ENCODE measurements at regions not wholly inside any gene's neighbourhood (a gene's known extent, or its start where the extent isn't known, plus 50 kb on each side); places are given as distances from the start of the nearest gene placed in this dataset.

DNA sequence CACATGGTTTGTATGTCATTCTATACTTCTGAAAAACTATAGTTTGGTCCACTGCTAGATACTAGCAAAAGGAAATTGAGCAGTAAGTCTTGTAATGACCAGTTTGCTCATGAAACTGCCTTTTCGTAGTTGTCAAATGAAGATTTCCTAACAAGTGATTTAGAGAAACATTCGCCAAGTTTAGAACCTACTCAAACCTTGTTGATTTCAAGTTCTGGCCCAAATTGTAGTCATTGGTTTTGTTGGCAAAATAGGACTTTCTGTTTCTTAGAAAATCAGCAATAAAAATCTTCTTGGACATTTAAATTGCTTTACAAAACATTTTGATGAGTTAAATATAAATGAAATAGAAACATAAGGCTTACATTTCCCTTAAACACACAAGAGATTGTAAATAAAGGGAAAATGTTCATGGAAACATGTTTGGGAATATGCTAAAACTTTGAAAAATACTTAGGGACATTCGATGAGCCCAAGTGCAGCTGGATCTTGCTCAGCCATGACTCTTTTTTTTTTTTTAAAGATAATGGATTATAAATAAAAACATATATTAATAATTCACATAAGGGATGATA, 178.5 kb upstream of the LYPLAL1 start:
- no peaks in the 10 kb centered on the region for H3K4me1 Mint-ChIP-seq (ENCODE audit: low read depth)
- no peaks in the 10 kb centered on the region for H3K9me3 Mint-ChIP-seq
- H3K4me3 Mint-ChIP-seq: no peak overlapping the region
- H3K27me3 Mint-ChIP-seq (ENCODE audit: low read depth): no peaks in the 10 kb centered on the region
- ATAC-seq (replicated peaks in 1 of 2) (no peak), DNase-seq (no peak)
- no peaks in the 10 kb centered on the region for H3K36me3 Mint-ChIP-seq (ENCODE audit: insufficient read depth in 2 of 2)
- H3K27ac Mint-ChIP-seq: no peak overlapping the region

DNA sequence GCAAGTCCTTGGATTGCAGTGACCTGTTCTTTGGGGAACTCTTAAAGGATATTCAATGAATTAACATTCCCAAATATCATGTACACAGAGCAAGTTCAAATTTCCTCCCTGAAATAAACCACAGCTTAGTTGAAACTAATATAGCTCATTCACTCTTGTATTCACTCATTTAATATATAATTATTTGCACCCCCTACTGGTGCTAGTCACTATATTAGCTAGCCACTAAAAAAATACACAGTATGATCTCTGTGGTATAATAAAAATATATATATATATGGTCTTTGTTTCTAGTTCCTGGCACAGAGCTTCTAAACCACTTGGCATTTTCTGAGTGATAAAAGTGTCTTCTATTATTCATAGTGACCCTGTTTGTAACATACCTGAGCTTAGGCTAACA, 177.3 kb upstream of the LYPLAL1 start:
- DNase-seq (no peak), ATAC-seq (replicated peaks in 1 of 2) (no peak)
- Mint-ChIP-seq H3K27ac (no peak overlapping the region), H3K27me3 (ENCODE audit: low read depth) (no peaks in the 10 kb centered on the region), H3K9me3 (no peaks in the 10 kb centered on the region), H3K36me3 (ENCODE audit: insufficient read depth in 2 of 2) (no peaks in the 10 kb centered on the region), H3K4me3 (no peak overlapping the region), H3K4me1 (ENCODE audit: low read depth) (no peaks in the 10 kb centered on the region)

DNA sequence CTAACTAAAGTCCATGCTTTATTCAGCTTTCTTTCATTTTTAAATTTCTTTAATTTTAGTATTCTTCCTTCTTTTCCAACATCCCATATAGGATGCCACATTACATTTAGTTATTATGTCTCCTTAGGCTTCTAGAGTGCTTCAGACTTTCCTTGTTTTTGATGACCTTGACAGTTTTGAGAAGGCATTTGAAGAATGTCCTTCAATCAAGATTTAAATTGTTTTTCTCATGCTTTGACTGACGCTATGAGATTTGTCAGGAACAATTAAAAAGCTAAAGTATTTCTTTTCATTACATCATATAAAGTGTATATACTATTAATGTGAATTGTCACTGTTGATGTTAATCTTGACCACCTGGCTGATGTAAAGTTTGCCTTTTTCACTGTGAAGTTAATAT, 173.7 kb upstream of the LYPLAL1 start:
- Mint-ChIP-seq H3K9me3 (peaks cover 3 to 4% of the 10 kb centered on the region in 2 donors), H3K27me3 (ENCODE audit: low read depth) (no peaks in the 10 kb centered on the region), H3K4me1 (ENCODE audit: low read depth) (no peaks in the 10 kb centered on the region), H3K4me3 (no peak overlapping the region), H3K27ac (no peak overlapping the region), H3K36me3 (ENCODE audit: insufficient read depth in 2 of 2) (no peaks in the 10 kb centered on the region)
- no peak for DNase-seq
- no peak for ATAC-seq (replicated peaks in 1 of 2)

DNA sequence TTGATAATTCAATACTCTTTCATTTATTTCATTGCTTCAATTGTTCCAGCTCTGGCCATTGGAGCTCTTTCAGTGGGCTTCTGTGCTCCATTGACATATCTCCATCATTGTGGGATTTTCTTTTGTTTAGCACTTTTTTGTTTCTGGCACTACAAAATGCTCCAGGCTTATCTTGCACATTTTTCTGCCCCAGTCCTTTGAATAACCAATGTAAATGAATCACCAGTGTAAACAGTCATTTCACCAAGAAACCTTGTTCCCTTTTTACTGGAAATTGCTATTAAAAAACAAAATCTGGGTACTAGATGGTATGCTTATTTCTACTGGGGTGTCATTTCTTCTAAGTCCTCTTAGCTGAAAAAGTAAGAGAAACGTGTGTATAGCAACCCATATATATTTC, 173.0 kb upstream of the LYPLAL1 start:
- ATAC-seq (replicated peaks in 1 of 2) (no peak), DNase-seq (no peak)
- peaks cover 7 to 8% of the 10 kb centered on the region in 2 donors for H3K9me3 Mint-ChIP-seq
- H3K27ac Mint-ChIP-seq: no peak overlapping the region
- no peaks in the 10 kb centered on the region for H3K36me3 Mint-ChIP-seq (ENCODE audit: insufficient read depth in 2 of 2)
- H3K4me3 Mint-ChIP-seq: no peak overlapping the region
- H3K27me3 Mint-ChIP-seq (ENCODE audit: low read depth): no peaks in the 10 kb centered on the region
- no peaks in the 10 kb centered on the region for H3K4me1 Mint-ChIP-seq (ENCODE audit: low read depth)

DNA sequence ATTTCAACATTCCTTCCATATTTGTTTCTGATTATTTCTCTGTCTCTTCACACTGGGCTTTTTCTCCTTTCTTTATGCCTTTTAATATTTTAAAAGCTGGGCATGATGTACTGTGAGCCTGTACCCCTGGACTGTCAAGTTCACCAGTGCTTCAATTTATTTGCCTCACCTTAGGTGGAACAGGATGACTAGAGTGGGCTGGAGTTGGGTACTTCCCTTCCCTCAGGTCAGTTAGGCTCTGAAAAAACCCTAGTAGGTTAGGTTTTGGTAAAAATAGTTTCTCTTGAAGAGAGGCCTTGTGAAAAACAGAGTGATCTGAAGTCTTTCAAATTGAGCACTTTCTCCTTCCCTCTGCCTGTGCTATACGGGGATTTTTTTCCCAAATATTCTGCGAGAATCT, 163.0 kb upstream of the LYPLAL1 start:
- Mint-ChIP-seq H3K27me3 (ENCODE audit: low read depth) (no peaks in the 10 kb centered on the region), H3K4me1 (ENCODE audit: low read depth) (no peaks in the 10 kb centered on the region), H3K27ac (no peak overlapping the region), H3K36me3 (ENCODE audit: insufficient read depth in 2 of 2) (no peaks in the 10 kb centered on the region), H3K4me3 (no peak overlapping the region), H3K9me3 (peaks cover 0 to 5% of the 10 kb centered on the region in 2 donors)
- ATAC-seq (replicated peaks in 1 of 2) (no peak), DNase-seq (no peak)

DNA sequence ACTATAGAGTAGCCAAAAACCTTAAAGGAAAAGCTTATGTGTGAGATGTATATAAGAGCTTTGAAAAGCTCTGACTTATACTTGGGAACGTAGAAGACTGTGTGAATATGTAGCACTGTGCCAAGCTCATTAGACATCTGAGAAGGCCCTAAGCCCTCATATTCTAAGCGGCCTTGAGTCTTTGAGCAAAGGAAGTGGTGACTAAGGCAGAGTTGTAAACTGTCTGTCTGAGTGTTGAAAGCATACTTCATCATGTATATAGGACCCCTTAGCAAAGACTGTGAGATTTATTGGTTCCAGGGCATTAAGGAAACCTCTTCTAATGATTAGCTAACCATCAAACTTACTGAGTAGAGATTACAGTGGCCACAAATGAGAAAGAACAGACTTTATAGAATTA, 153.3 kb upstream of the LYPLAL1 start:
- no peak overlapping the region for H3K4me3 Mint-ChIP-seq
- peaks cover 0 to 1% of the 10 kb centered on the region in 2 donors for H3K36me3 Mint-ChIP-seq (ENCODE audit: insufficient read depth in 2 of 2)
- no peaks in the 10 kb centered on the region for H3K4me1 Mint-ChIP-seq (ENCODE audit: low read depth)
- no peaks in the 10 kb centered on the region for H3K27me3 Mint-ChIP-seq (ENCODE audit: low read depth)
- H3K9me3 Mint-ChIP-seq: peaks cover 5 to 7% of the 10 kb centered on the region in 2 donors
- DNase-seq (no peak), ATAC-seq (replicated peaks in 1 of 2) (no peak)
- no peak overlapping the region for H3K27ac Mint-ChIP-seq

GRCh38 chr1:219020846-219021245, 152.8 kb upstream of the LYPLAL1 start:
- no peak overlapping the region for H3K4me3 Mint-ChIP-seq
- no peak for ATAC-seq (replicated peaks in 1 of 2)
- peaks cover 5 to 7% of the 10 kb centered on the region in 2 donors for H3K9me3 Mint-ChIP-seq
- H3K27ac Mint-ChIP-seq: no peak overlapping the region
- no peak for DNase-seq
- H3K27me3 Mint-ChIP-seq (ENCODE audit: low read depth): no peaks in the 10 kb centered on the region
- H3K36me3 Mint-ChIP-seq (ENCODE audit: insufficient read depth in 2 of 2): peaks cover 0 to 1% of the 10 kb centered on the region in 2 donors
- H3K4me1 Mint-ChIP-seq (ENCODE audit: low read depth): no peaks in the 10 kb centered on the region

GRCh38 chr1:219027146-219027673, 146.5 kb upstream of the LYPLAL1 start:
- Mint-ChIP-seq H3K4me1 (ENCODE audit: low read depth) (no peaks in the 10 kb centered on the region), H3K4me3 (no peak overlapping the region), H3K27me3 (ENCODE audit: low read depth) (no peaks in the 10 kb centered on the region), H3K36me3 (ENCODE audit: insufficient read depth in 2 of 2) (peaks cover 0 to 1% of the 10 kb centered on the region in 2 donors), H3K9me3 (peaks cover 7 to 9% of the 10 kb centered on the region in 2 donors), H3K27ac (no peak overlapping the region)
- DNase-seq (no peak), ATAC-seq (replicated peaks in 1 of 2) (no peak)

DNA sequence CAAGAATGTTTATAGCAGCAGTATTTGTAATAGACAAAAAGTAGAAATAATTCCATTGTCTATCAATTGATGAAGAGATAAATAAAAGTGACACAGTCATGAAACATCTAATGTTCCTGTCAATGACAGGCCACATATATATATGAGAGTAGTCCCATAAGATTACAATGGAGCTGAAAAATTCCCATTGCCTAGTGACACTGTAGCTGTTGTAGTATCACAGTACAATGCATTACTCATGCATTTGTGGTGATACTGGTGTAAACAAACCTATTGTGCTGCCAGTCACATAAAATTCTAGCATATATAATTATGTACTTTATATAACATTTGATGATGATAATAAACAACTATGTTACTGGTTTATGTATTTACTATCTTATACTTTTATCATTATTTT, 141.9 kb upstream of the LYPLAL1 start:
- Mint-ChIP-seq H3K4me3 (no peak overlapping the region), H3K27me3 (ENCODE audit: low read depth) (no peaks in the 10 kb centered on the region), H3K9me3 (no peaks in the 10 kb centered on the region), H3K4me1 (ENCODE audit: low read depth) (no peaks in the 10 kb centered on the region), H3K27ac (no peak overlapping the region), H3K36me3 (ENCODE audit: insufficient read depth in 2 of 2) (no peaks in the 10 kb centered on the region)
- ATAC-seq (replicated peaks in 1 of 2) (no peak), DNase-seq (no peak)

GRCh38 chr1:219038398-219038797, 135.3 kb upstream of the LYPLAL1 start:
- H3K27me3 Mint-ChIP-seq (ENCODE audit: low read depth): no peaks in the 10 kb centered on the region
- H3K27ac Mint-ChIP-seq: no peak overlapping the region
- no peaks in the 10 kb centered on the region for H3K4me1 Mint-ChIP-seq (ENCODE audit: low read depth)
- DNase-seq (no peak), ATAC-seq (replicated peaks in 1 of 2) (no peak)
- H3K9me3 Mint-ChIP-seq: peaks cover 0 to 2% of the 10 kb centered on the region in 2 donors
- H3K4me3 Mint-ChIP-seq: no peak overlapping the region
- H3K36me3 Mint-ChIP-seq (ENCODE audit: insufficient read depth in 2 of 2): no peaks in the 10 kb centered on the region

DNA sequence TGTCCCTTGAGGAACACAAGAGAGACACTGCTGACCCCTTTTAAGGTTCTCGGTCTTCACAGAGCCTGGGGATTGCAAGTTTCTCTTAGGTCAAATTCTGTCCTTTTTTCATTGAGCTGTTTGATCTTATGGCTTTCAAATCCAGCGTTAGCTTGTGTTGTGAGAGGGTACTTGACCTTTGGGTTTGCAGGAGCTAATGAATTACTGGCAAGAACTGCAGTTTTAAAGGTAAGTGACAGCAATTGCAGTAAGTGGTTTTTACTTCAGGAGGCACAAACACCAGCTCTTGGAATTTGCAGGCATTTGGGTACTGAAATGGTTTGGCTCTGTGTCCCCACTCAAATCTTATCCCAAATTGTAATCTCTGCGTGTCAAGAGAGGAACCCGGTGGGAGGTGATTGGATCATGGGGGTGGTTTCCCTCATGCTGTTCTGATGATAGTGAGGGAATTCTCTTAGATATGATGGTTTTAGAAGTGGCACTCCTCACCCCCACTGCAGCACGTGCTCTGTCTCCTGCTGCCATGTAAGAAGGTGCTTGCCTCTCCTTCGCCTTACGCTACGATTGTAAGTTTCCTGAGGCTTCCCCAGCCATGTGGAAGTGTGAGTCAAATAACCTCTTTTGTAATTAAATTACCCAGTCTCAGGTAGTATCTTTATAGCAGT, 134.5 kb upstream of the LYPLAL1 start:
- H3K9me3 Mint-ChIP-seq: peaks cover 0 to 2% of the 10 kb centered on the region in 2 donors
- no peaks in the 10 kb centered on the region for H3K36me3 Mint-ChIP-seq (ENCODE audit: insufficient read depth in 2 of 2)
- H3K27me3 Mint-ChIP-seq (ENCODE audit: low read depth): no peaks in the 10 kb centered on the region
- DNase-seq (no peak), ATAC-seq (replicated peaks in 1 of 2) (no peak)
- no peaks in the 10 kb centered on the region for H3K4me1 Mint-ChIP-seq (ENCODE audit: low read depth)
- H3K4me3 Mint-ChIP-seq: no peak overlapping the region
- H3K27ac Mint-ChIP-seq: no peak overlapping the region

GRCh38 chr1:219039682-219040154, 134.0 kb upstream of the LYPLAL1 start:
- Mint-ChIP-seq H3K4me1 (ENCODE audit: low read depth) (no peaks in the 10 kb centered on the region), H3K9me3 (peaks cover 0 to 2% of the 10 kb centered on the region in 2 donors), H3K27me3 (ENCODE audit: low read depth) (no peaks in the 10 kb centered on the region), H3K4me3 (no peak overlapping the region), H3K27ac (no peak overlapping the region), H3K36me3 (ENCODE audit: insufficient read depth in 2 of 2) (no peaks in the 10 kb centered on the region)
- ATAC-seq (replicated peaks in 1 of 2) (no peak), DNase-seq (no peak)

GRCh38 chr1:219040291-219040690, 133.4 kb upstream of the LYPLAL1 start:
- no peaks in the 10 kb centered on the region for H3K4me1 Mint-ChIP-seq (ENCODE audit: low read depth)
- H3K4me3 Mint-ChIP-seq: no peak overlapping the region
- DNase-seq: no peak
- no peak overlapping the region for H3K27ac Mint-ChIP-seq
- no peak for ATAC-seq (replicated peaks in 1 of 2)
- H3K36me3 Mint-ChIP-seq (ENCODE audit: insufficient read depth in 2 of 2): no peaks in the 10 kb centered on the region
- no peaks in the 10 kb centered on the region for H3K27me3 Mint-ChIP-seq (ENCODE audit: low read depth)
- peaks cover under 1 to 2% of the 10 kb centered on the region in 2 donors for H3K9me3 Mint-ChIP-seq

DNA sequence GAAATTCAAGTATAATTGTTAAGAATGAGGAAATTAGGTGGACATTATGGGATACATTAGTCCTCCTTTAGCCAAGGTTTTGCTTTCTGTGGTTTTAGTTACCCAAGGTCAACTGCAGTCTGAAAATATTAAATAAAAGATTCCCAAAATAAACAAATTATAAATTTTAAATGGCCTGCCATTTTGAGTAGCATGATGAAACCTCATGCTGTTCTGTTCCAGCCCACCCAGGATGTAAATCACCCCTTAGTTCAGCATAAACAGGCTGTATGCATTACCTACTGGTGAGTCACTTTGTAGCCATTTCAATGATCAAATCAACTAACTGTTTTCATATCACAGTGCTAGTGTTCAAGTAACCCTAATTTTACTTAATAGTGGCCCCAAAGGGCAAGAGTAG, 132.5 kb upstream of the LYPLAL1 start:
- Mint-ChIP-seq H3K27ac (no peak overlapping the region), H3K27me3 (ENCODE audit: low read depth) (no peaks in the 10 kb centered on the region), H3K9me3 (peaks cover 2% of the 10 kb centered on the region in 2 donors), H3K4me3 (no peak overlapping the region), H3K36me3 (ENCODE audit: insufficient read depth in 2 of 2) (no peaks in the 10 kb centered on the region), H3K4me1 (ENCODE audit: low read depth) (no peaks in the 10 kb centered on the region)
- DNase-seq (no peak), ATAC-seq (replicated peaks in 1 of 2) (no peak)

All from activated T-cell treated with anti-CD3 and anti-CD28 coated beads, Interleukin-2, amount 50 U/mL, for 72 hours (primary cell).